ENCODE measurements at regions not wholly inside any gene's neighbourhood (a gene's known extent, or its start where the extent isn't known, plus 50 kb on each side); places are given as distances from the start of the nearest gene placed in this dataset.

DNA sequence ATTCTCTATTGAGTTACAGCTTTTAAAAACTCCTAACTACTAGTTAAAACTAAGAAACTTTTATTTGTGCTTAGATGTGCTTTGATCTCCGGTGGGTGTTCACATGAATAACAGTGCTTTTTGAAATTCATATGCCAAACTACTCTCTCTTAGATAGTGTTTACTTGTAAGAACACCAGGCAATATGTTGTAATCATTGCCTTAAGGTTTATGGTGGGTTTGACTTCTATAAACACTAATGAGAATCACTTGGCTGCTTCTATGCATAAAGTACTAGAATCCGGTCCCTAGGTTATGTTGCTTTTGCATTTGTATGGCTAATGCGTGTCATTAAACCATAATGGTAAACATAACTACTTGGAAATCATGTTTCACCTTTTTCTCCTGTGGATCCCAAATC is 203.9 kb upstream of the VSTM2A start:
- no peaks in the 10 kb centered on the region for H4K20me1 ChIP-seq (ENCODE audit: control insufficient read depth, insufficient read depth, low read depth, low read length)
- H3K4me2 ChIP-seq (ENCODE audit: low read length), result no peak overlapping the region
- TF ChIP-seq EZH2phosphoT487 (IDR thresholded peaks at IDR 0.05; ENCODE audit: borderline replicate concordance, low read length), result no peak
- TF ChIP-seq, protein P1, sequence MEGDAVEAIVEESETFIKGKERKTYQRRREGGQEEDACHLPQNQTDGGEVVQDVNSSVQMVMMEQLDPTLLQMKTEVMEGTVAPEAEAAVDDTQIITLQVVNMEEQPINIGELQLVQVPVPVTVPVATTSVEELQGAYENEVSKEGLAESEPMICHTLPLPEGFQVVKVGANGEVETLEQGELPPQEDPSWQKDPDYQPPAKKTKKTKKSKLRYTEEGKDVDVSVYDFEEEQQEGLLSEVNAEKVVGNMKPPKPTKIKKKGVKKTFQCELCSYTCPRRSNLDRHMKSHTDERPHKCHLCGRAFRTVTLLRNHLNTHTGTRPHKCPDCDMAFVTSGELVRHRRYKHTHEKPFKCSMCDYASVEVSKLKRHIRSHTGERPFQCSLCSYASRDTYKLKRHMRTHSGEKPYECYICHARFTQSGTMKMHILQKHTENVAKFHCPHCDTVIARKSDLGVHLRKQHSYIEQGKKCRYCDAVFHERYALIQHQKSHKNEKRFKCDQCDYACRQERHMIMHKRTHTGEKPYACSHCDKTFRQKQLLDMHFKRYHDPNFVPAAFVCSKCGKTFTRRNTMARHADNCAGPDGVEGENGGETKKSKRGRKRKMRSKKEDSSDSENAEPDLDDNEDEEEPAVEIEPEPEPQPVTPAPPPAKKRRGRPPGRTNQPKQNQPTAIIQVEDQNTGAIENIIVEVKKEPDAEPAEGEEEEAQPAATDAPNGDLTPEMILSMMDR (IDR thresholded peaks at IDR 0.05; ENCODE audit: low read depth, low read length, poor library complexity, severe bottlenecking), result no peak
- H3K4me1 ChIP-seq (ENCODE audit: control insufficient read depth, low read length), result no peaks in the 10 kb centered on the region
- H3K27ac ChIP-seq (ENCODE audit: low read depth, low read length), result no peak overlapping the region
- no peaks in the 10 kb centered on the region for H3K27me3 ChIP-seq (ENCODE audit: control insufficient read depth, low read length)
- H3K9me3 ChIP-seq (ENCODE audit: control insufficient read depth, insufficient read depth, low read length), result no peaks in the 10 kb centered on the region
- no peaks in the 10 kb centered on the region for H3K36me3 ChIP-seq (ENCODE audit: control insufficient read depth, low read length)
- H3K79me2 ChIP-seq (ENCODE audit: control insufficient read depth, low read length), result no peaks in the 10 kb centered on the region
- no peak overlapping the region for H3K4me3 ChIP-seq (ENCODE audit: low read length)
- H3F3A ChIP-seq (ENCODE audit: control insufficient read depth, insufficient read depth), result no peaks in the 10 kb centered on the region
- no peaks in the 10 kb centered on the region for H3K9me2 ChIP-seq (replicated peaks; ENCODE audit: control insufficient read depth, low read length)

DNA sequence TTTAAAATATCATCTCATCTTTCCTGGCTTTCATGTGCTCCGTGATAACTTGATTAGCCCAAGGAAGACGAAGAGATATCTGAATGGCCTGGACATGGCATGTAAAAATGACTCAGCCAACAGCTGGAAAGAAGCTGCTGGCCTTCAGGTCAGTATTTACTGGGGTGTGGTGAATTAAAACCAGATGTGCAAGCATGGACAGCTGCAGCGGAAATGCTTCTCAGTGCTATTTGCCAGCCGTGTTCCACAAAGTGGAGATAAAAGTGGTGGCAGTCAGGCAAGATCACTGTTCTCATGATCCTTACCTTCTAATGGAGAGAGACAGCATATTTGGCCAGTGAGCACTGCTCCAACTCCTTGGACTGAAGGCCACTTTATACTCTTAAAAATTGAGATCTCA is 203.1 kb upstream of the VSTM2A start:
- Histone ChIP-seq H3K9me3 (ENCODE audit: control insufficient read depth, insufficient read depth, low read length) (no peaks in the 10 kb centered on the region), H3K4me2 (ENCODE audit: low read length) (no peak overlapping the region), H3K9me2 (replicated peaks; ENCODE audit: control insufficient read depth, low read length) (no peaks in the 10 kb centered on the region), H3K27me3 (ENCODE audit: control insufficient read depth, low read length) (no peaks in the 10 kb centered on the region), H4K20me1 (ENCODE audit: control insufficient read depth, insufficient read depth, low read depth, low read length) (no peaks in the 10 kb centered on the region), H3K4me1 (ENCODE audit: control insufficient read depth, low read length) (no peaks in the 10 kb centered on the region), H3K36me3 (ENCODE audit: control insufficient read depth, low read length) (no peaks in the 10 kb centered on the region), H3K27ac (ENCODE audit: low read depth, low read length) (no peak overlapping the region), H3K4me3 (ENCODE audit: low read length) (no peak overlapping the region), H3F3A (ENCODE audit: control insufficient read depth, insufficient read depth) (no peaks in the 10 kb centered on the region), H3K79me2 (ENCODE audit: control insufficient read depth, low read length) (no peaks in the 10 kb centered on the region)
- TF ChIP-seq, protein P1 (IDR thresholded peaks at IDR 0.05; ENCODE audit: low read depth, low read length, poor library complexity, severe bottlenecking), result no peak
- no peak for TF ChIP-seq EZH2phosphoT487 (IDR thresholded peaks at IDR 0.05; ENCODE audit: borderline replicate concordance, low read length)

DNA sequence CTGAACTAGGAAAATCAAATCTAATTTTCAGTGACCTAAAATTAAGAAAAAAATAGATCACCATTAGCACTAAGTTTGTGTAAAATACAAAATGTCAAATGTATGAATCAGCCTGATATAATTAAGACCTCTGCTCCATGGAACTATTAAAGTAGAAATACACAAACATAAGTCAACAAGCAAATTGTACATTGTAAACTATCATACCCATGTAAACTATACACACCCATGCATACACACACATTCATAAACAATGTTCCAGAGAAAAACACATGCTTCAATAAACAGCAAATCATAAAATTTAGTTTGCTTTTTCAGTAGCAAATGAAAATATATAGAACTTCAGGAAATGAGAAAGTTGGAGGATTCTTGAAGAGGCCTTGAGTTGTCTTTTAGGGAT is 199.7 kb upstream of the VSTM2A start:
- H3K4me3 ChIP-seq (ENCODE audit: low read length), result no peak overlapping the region
- no peaks in the 10 kb centered on the region for H3K9me2 ChIP-seq (replicated peaks; ENCODE audit: control insufficient read depth, low read length)
- H3F3A ChIP-seq (ENCODE audit: control insufficient read depth, insufficient read depth), result no peaks in the 10 kb centered on the region
- no peaks in the 10 kb centered on the region for H3K9me3 ChIP-seq (ENCODE audit: control insufficient read depth, insufficient read depth, low read length)
- no peaks in the 10 kb centered on the region for H4K20me1 ChIP-seq (ENCODE audit: control insufficient read depth, insufficient read depth, low read depth, low read length)
- no peak overlapping the region for H3K27ac ChIP-seq (ENCODE audit: low read depth, low read length)
- no peak overlapping the region for H3K4me2 ChIP-seq (ENCODE audit: low read length)
- no peaks in the 10 kb centered on the region for H3K79me2 ChIP-seq (ENCODE audit: control insufficient read depth, low read length)
- H3K36me3 ChIP-seq (ENCODE audit: control insufficient read depth, low read length), result no peaks in the 10 kb centered on the region
- no peaks in the 10 kb centered on the region for H3K27me3 ChIP-seq (ENCODE audit: control insufficient read depth, low read length)
- no peaks in the 10 kb centered on the region for H3K4me1 ChIP-seq (ENCODE audit: control insufficient read depth, low read length)
- TF ChIP-seq, protein P1 (IDR thresholded peaks at IDR 0.05; ENCODE audit: low read depth, low read length, poor library complexity, severe bottlenecking), result no peak
- TF ChIP-seq EZH2phosphoT487 (IDR thresholded peaks at IDR 0.05; ENCODE audit: borderline replicate concordance, low read length), result no peak

DNA sequence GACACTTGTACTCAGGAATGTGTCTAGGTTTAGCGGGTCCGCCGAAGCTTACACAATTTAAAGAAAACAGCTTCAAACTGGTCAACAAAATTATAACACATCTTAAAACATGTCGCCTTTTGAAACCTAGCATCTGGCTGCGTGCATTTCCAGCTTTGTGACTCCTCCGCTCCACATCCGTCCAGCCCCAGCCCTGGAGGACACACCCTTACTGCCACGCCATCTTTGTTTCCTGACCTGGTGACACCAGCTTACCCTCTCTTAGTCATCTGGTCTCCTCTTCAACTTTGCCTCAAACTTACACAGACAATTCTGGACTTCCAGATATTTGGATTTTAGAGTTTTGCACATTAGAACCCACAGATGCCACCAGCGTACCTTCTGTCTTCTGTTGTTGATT is 198.7 kb upstream of the VSTM2A start:
- H3K9me2 ChIP-seq (replicated peaks; ENCODE audit: control insufficient read depth, low read length), result no peaks in the 10 kb centered on the region
- no peaks in the 10 kb centered on the region for H3K36me3 ChIP-seq (ENCODE audit: control insufficient read depth, low read length)
- H3K27me3 ChIP-seq (ENCODE audit: control insufficient read depth, low read length), result no peaks in the 10 kb centered on the region
- H3K4me1 ChIP-seq (ENCODE audit: control insufficient read depth, low read length), result no peaks in the 10 kb centered on the region
- no peaks in the 10 kb centered on the region for H3F3A ChIP-seq (ENCODE audit: control insufficient read depth, insufficient read depth)
- no peaks in the 10 kb centered on the region for H3K9me3 ChIP-seq (ENCODE audit: control insufficient read depth, insufficient read depth, low read length)
- H3K27ac ChIP-seq (ENCODE audit: low read depth, low read length), result no peak overlapping the region
- no peak overlapping the region for H3K4me3 ChIP-seq (ENCODE audit: low read length)
- H4K20me1 ChIP-seq (ENCODE audit: control insufficient read depth, insufficient read depth, low read depth, low read length), result no peaks in the 10 kb centered on the region
- TF ChIP-seq, protein P1 (IDR thresholded peaks at IDR 0.05; ENCODE audit: low read depth, low read length, poor library complexity, severe bottlenecking), result no peak
- TF ChIP-seq EZH2phosphoT487 (IDR thresholded peaks at IDR 0.05; ENCODE audit: borderline replicate concordance, low read length), result no peak
- no peak overlapping the region for H3K4me2 ChIP-seq (ENCODE audit: low read length)
- no peaks in the 10 kb centered on the region for H3K79me2 ChIP-seq (ENCODE audit: control insufficient read depth, low read length)

Measured in DOHH2 (cell line).